Epithelial cell of proximal tubule (primary cell): ENCODE measurements at regions not wholly inside any gene's neighbourhood (a gene's known extent, or its start where the extent isn't known, plus 50 kb on each side); places are given as distances from the start of the nearest gene placed in this dataset.

Experiments used
- DNase-seq: peaks from one replicate; pipeline ENCODE4 v3.0.0-alpha.2; 2011; ENCODE audit warnings: low read depth
- H3K4me3 ChIP-seq: 2 replicates; pipeline ENCODE4 v1.5.1; 2011; ENCODE audit warnings: low read depth, mild to moderate bottlenecking, low read length
- CTCF ChIP-seq: conservative IDR thresholded peaks from 2 replicates; pipeline ENCODE4 v1.5.1; 2012; ENCODE audit warnings: low read depth, mild to moderate bottlenecking, low read length

- no peak for DNase-seq
- TF ChIP-seq CTCF: no peak
- H3K4me3 ChIP-seq: no peak overlapping the region
Observed at GRCh38 chr2:45289997-45290709, 280.9 kb upstream of the SIX2 start.

GRCh38 chr2:45288532-45289417 lies 279.5 kb upstream of the SIX2 start:
- no peak for DNase-seq
- TF ChIP-seq CTCF: no peak
- no peak overlapping the region for H3K4me3 ChIP-seq

GRCh38 chr2:45287045-45287444 lies 277.8 kb upstream of the SIX2 start:
- no peak overlapping the region for H3K4me3 ChIP-seq
- no peak for TF ChIP-seq CTCF
- no peak for DNase-seq

- DNase-seq: no peak
- TF ChIP-seq CTCF: no peak
- H3K4me3 ChIP-seq: no peak overlapping the region
Observed at GRCh38 chr2:45285771-45286390, 276.6 kb upstream of the SIX2 start.

GRCh38 chr2:45285311-45285710 lies 276.1 kb upstream of the SIX2 start:
- no peak overlapping the region for H3K4me3 ChIP-seq
- DNase-seq: no peak
- no peak for TF ChIP-seq CTCF

GRCh38 chr2:45284621-45284995 lies 275.4 kb upstream of the SIX2 start:
- H3K4me3 ChIP-seq: no peak overlapping the region
- TF ChIP-seq CTCF: no peak
- DNase-seq: no peak
